Left renal cortex interstitium (tissue), 4 donors: ENCODE measurements at regions not wholly inside any gene's neighbourhood (a gene's known extent, or its start where the extent isn't known, plus 50 kb on each side); places are given as distances from the start of the nearest gene placed in this dataset.

Experiments used
- DNase-seq, 4 donors: peaks; one replicate each; pipeline ENCODE4 v3.0.0-alpha.2; 2013; ENCODE audit warnings: low read depth in 4 of 4, low spot score in 2 of 4, missing footprints in 1 of 4

DNA sequence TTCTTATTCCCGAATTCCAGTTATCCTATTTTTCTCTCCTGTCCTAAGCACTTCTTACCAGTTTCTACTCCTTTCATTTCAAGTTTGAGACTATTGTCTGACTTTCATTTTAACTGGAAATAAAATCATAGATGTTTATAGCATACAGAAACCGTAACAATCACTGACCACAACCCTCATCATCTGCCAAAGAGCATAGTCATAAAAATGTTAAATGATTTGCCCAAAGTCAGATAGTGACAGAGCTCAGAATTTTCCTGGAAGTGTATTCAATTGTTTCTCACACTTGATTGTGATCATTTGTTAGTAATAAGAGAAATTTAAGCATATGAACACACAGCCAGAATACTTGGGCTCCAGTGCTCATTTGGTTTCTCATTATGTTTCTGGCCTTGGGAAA, 250.5 kb upstream of the PCDH15 start:
- no peak for DNase-seq

DNA sequence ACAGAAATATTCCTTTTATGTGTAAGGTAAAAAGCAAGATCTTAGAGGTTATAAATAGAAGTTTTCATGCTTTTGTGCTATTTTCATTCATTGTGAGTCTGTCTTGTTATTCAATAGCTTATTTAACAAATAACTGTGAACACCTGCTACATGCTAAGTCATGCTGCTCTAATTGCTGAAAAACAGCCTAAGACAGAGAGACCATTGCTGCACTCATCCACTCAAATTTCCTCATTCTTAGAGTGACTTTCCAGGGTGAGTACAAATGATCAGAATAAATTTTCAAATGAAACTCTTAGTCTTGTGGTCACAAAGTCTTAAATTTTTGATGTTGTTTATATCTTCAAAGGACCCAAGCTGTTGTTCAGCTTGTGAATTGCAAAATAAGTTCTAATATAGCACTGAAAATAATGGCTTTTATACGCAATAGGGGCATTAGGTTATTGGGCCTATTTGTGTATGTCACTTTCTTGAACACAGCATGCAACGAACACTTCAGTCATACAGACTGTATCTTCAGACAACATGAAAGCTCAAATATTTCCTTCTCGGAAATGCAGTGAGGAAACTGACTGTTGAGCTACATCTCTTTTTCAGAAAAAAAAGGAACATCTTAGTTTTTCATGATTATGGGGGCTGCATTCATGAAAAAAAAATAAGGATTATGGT, 247.9 kb upstream of the PCDH15 start:
- no peak for DNase-seq

- no peak for DNase-seq
These were observed 242.5 kb upstream of the PCDH15 start for GRCh38 chr10:55043540-55043939.

DNA sequence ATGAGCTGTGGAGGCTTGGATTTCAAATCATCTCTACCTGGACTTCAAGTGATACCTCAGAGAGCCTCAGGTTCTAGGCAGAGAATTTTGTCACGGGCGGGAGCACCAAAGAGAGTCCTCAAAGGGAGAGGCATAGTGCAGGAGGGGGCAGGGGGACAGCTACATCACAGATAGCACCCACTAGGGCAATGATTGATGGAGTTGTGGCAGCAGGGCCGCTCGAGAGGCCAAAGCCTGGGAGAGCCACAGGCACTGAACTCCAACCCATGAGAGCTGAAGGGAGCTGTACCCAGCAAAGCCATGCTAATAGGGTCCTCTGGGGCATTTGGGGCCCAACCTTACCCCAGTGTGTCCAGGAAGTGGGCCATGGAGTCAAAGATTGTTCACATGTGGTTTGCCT, 232.0 kb upstream of the PCDH15 start:
- no peak for DNase-seq

DNA sequence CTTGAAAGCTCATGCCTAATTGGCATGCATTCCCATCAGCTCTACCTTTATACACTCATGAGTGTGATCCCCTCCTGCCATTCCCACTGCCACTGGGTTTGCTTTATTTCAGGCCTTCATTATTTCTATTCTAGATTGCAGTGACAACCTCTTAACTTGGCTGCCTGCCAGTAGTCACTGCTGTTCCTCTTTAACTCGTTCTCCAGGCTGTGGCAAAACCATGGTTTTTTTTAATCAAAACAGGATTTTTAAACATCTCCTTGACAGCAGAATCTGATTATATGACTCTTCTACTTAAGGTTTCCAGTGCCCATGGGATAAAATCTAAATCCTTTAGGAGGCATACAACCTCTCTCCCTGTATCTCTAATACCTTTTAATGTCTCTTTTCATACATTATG, 223.7 kb upstream of the PCDH15 start:
- no peak for DNase-seq

DNA sequence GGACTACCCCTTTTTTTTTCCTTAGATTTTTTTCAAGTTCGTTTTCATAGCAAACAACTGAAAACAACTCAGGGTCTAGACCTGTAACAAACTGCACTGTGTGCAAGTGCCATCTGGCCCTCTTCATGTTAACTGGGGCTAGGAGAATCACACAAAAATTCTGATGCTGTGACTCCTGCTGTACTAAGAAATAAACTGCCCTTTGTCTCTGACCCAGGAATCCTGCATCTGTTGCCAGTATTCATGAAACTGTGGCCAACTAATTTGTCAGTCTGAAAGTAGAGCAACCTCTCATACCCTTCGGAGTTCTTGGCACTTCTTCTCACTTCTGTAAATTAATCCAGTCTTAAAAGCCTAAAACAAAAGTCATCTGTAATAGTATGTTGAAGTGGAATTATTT, 218.4 kb upstream of the PCDH15 start:
- DNase-seq, result no peak

GRCh38 chr10:55013318-55013717, 212.3 kb upstream of the PCDH15 start:
- DNase-seq, result no peak

- DNase-seq, result no peak
These were observed 201.4 kb upstream of the PCDH15 start for GRCh38 chr10:55002420-55002819.

- no peak for DNase-seq
These were observed 200.4 kb upstream of the PCDH15 start for GRCh38 chr10:55001422-55001821.

- DNase-seq, result no peak
These were observed 192.1 kb upstream of the PCDH15 start for GRCh38 chr10:54993148-54993547.

DNA sequence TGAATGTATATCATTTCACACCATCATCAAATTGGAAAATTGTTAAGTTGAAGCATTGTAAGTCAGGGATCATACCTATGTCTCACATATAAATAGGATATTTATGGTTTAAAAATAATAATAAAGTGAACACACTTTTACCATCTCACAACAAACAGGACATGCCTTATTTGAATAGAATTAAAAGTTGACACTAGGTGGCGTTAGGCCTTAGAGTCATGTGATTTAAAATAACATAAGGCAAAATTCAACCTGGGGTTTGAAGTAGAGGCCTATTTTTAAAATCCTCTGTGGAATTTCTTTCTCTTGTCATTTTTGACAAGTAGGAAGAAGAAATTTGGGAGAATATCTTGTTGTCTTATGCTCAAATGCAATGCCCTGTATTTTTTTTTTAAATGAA, 184.7 kb upstream of the PCDH15 start:
- no peak for DNase-seq

DNA sequence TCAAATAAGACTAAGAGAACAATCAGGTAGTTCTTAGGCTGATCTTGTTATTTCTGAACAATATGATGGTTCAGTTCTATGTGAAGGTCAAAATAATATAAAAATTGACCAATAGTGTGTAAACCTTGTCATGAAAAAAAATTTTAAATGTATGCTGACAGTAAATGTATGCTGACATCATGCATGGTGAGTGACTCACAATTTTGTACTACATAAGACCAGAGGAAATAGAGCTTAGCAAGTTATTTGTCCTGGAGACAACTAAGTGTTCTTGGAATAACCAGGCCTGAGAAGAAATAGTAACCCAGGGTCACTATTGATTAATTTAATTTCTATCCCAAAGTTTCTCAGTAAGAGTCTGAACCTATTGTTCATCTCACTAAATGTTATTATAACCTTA, 182.2 kb upstream of the PCDH15 start:
- DNase-seq, result no peak

DNA sequence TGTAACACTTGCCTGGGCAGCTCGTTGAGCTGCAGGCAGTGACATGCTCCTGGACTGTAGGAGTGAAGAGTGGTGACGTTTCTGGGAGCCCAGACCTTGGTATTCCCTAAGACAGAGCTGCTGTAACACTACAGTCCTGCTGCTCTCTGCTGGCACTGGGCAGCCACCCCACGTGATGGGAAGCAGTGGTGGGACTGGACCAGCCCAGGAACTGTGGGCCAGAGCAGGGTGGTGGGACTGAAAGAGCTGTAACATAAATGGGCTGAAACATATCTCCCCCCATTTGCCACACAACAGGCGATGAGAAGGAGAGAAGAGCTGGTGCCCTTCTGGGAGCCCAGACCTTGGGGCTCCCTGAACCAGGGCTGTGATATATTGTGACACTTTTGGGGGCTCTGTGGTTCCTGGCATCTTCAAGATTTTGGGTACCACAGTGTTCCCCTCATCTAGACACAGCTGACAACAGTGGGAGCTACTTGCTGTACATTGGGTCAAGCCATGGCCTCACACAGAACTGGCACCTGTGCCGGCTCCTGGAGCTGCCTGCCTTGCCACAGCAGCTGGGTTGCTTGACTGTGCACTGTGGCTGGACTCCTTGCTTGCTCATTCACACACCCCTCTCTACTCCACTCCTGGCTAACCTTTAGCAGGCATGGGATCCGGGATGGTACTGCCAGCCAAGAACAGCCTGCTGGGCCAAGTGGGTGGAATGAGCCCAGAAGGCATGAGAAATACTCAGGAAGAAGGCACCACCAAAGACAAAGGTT, 161.3 kb upstream of the PCDH15 start:
- DNase-seq, result no peak

DNA sequence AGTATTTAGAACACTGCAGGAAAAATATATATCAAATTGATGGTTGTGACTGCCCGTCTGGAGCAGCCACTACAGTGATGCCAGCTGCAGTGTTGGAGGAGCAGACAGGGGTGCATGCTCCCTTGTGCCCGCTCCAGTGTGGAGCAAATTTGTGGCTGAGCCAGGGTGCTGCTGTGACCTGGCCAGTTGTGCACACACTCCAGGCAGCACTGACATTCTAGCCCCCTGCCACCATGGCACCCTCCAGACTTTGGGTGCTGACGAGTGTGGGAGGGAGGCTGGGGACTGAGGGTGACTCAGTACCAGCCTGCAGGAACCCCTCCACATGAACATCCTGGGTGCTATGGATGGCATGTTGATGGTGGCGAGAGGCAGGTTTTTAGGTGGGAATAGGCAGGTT, 160.0 kb upstream of the PCDH15 start:
- DNase-seq, result no peak

DNA sequence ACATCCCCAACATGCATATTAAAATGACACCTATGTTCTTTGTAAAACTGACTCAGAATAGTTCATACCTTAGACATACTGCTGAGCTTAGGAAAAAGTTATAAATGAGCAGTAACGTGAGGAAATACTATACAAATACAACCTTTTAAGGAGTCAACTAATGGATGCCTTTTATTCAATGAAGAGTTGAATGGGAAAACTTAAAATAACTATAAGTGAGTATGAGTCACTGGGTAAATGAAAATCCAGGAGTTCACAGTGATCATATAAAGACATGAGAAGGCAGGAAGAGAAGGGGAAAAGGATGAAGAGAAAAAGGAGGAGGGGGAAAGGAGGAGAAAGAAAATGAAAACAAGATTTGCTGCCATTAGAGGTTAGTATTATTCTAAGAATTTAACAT, 157.8 kb upstream of the PCDH15 start:
- no peak for DNase-seq

GRCh38 chr10:54947605-54948004, 146.6 kb upstream of the PCDH15 start:
- DNase-seq, result no peak

DNA sequence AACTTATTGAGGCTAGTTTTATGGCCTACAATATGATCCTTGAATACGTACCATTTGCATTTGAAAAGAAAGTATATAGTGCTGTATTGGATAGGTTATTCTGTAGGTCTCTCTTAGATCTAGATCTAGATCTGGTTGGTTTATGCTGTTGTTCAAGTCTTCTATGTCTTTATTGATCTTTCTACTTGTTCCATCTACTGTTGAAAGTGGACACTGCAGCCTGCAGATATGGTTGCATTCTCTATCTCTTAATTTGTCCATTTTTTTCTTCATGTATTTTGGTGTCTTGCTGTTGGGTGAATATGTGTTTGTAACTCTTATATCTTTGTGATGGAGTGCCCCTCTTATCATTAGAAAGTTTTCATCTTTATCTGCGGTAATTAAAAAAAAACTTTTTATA, 139.4 kb upstream of the PCDH15 start:
- no peak for DNase-seq

- DNase-seq, result no peak
These were observed 113.0 kb upstream of the PCDH15 start for GRCh38 chr10:54914049-54914448.

GRCh38 chr10:54909165-54909564, 108.1 kb upstream of the PCDH15 start:
- no peak for DNase-seq

DNA sequence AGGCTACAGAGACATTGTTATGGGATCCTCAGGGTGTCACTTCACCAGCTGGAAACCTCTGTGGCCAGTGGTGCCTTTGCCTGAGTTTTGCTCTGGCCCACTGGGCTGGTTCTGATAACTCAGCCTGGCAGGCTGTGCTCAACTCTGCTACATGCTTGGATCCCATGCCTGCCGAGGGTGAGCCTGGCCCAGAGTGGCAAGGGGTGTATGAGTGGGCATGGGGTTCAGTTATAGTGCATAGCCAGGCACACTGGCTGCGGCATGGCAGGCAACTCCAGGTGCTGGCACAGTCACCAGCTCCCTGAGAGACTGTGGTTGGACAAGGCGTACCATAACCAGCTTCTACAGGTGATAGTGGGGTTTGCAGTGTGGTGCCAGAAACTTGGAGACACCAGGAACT, 107.0 kb upstream of the PCDH15 start:
- DNase-seq, result no peak

GRCh38 chr10:54906940-54907339, 105.9 kb upstream of the PCDH15 start:
- no peak for DNase-seq

DNA sequence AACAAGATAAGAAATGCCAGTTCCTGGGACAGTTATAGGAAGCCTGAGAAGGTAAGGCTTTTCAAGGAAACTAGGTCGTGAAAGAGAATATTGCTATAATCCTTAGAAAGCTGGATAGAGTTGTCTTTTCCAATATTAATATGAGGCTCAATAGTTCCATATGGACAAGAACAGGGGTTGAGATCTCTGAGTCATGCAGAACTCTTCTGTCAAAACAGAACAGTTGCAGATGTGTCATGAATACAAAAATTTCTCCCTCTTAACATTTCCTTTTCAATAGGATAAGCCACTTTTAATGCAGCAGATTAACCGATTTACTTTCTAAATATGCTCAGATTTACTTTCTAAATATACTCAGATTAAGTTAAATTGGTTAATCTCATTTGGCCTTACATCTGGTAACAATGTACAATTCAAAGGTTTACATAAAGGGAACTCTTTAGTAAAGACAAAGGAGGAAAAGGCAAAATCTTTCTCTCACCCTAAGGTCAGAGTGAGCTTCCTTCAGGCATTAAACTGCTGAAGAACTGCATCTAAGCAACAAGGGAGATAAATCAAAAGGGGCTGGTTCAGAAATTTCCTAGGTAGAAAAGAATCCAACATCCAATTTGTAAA, 104.7 kb upstream of the PCDH15 start:
- DNase-seq, result no peak
